GM23338 (cell line): ENCODE measurements at regions not wholly inside any gene's neighbourhood (a gene's known extent, or its start where the extent isn't known, plus 50 kb on each side); places are given as distances from the start of the nearest gene placed in this dataset.

Experiments used
- ATAC-seq: fragments of 200-7000 bp; cut with Tn5 transposase; 3 replicates; pipeline ENCODE4 v1.9.1; 2020
- DNase-seq: peaks from one replicate; pipeline ENCODE4 v3.0.0-alpha.2; 2015; ENCODE audit warnings: low spot score
- H2AFZ ChIP-seq: fragments of 200-600 bp; sonication (generic); 2 replicates; pipeline ENCODE4 v1.8.0; 2016; ENCODE audit warnings: antibody characterized with exemption, mild to moderate bottlenecking, moderate library complexity
- H3F3A ChIP-seq: fragments of 200-600 bp; sonication (generic); replicated peaks from 2 replicates; pipeline ENCODE4 v1.8.0; 2017; ENCODE audit warnings: antibody characterized with exemption, mixed run types, low read depth
- H3K27ac ChIP-seq: fragments of 200-600 bp; sonication (generic); 2 replicates; pipeline ENCODE4 v1.6.1; 2016; ENCODE audit warnings: low read depth
- H3K27me3 ChIP-seq: fragments of 200-600 bp; sonication (generic); 2 replicates; pipeline ENCODE4 v1.8.0; 2016; ENCODE audit warnings: mild to moderate bottlenecking, mixed run types, moderate library complexity; ENCODE audit not compliant: insufficient read depth
- H3K36me3 ChIP-seq: fragments of 200-600 bp; sonication (generic); 2 replicates; pipeline ENCODE4 v1.8.0; 2016; ENCODE audit warnings: mild to moderate bottlenecking; ENCODE audit not compliant: insufficient read depth
- H3K4me1 ChIP-seq: fragments of 200-600 bp; sonication (generic); 2 replicates; pipeline ENCODE4 v1.8.0; 2016; ENCODE audit warnings: mild to moderate bottlenecking, moderate library complexity; ENCODE audit not compliant: insufficient read depth
- H3K4me2 ChIP-seq: fragments of 200-600 bp; sonication (generic); 2 replicates; pipeline ENCODE4 v1.7.1; 2017; ENCODE audit warnings: mixed run types
- H3K4me3 ChIP-seq: fragments of 200-600 bp; sonication (generic); 2 replicates; pipeline ENCODE4 v1.6.1; 2016; ENCODE audit warnings: mixed run types
- H3K79me2 ChIP-seq: fragments of 200-600 bp; sonication (generic); replicated peaks from 2 replicates; pipeline ENCODE4 v1.8.0; 2017; ENCODE audit warnings: mild to moderate bottlenecking; ENCODE audit not compliant: insufficient read depth
- H3K9me2 ChIP-seq: fragments of 200-600 bp; sonication (generic); 2 replicates; pipeline ENCODE4 v1.8.0; 2017; ENCODE audit not compliant: insufficient read depth
- H4K20me1 ChIP-seq: fragments of 200-600 bp; sonication (generic); replicated peaks from 2 replicates; pipeline ENCODE4 v1.8.0; 2017; ENCODE audit warnings: mild to moderate bottlenecking; ENCODE audit not compliant: insufficient read depth
- H3K27ac Mint-ChIP-seq: 2 replicates; pipeline ENCODE4 v1.8.0; 2020; ENCODE audit warnings: inconsistent platforms, mild to moderate bottlenecking, moderate library complexity, mixed read lengths
- H3K27me3 Mint-ChIP-seq: 3 replicates; pipeline ENCODE4 v1.8.0; 2022; ENCODE audit warnings: low read depth, mild to moderate bottlenecking, moderate library complexity, mixed read lengths, inconsistent platforms; ENCODE audit not compliant: insufficient read depth, poor library complexity
- H3K36me3 Mint-ChIP-seq: 3 replicates; pipeline ENCODE4 v1.8.0; 2021; ENCODE audit warnings: low read depth, mild to moderate bottlenecking, inconsistent platforms, moderate library complexity, mixed read lengths
- H3K4me1 Mint-ChIP-seq: 3 replicates; pipeline ENCODE4 v1.8.0; 2020; ENCODE audit warnings: mild to moderate bottlenecking, inconsistent platforms, mixed read lengths
- H3K4me3 Mint-ChIP-seq: 3 replicates; pipeline ENCODE4 v1.8.0; 2021; ENCODE audit warnings: moderate library complexity, mild to moderate bottlenecking, inconsistent platforms, mixed read lengths
- H3K9me3 Mint-ChIP-seq: 3 replicates; pipeline ENCODE4 v1.8.0; 2020; ENCODE audit warnings: moderate library complexity, mild to moderate bottlenecking, inconsistent platforms, mixed read lengths
- CREB1 ChIP-seq: fragments of 250-450 bp; sonication (Bioruptor Pico); IDR thresholded peaks from 2 replicates; pipeline ENCODE4 v1.5.0; 2020; ENCODE audit warnings: low read depth, mild to moderate bottlenecking, moderate library complexity
- CTCF ChIP-seq, 2 experiments: fragments of 200-600 bp in 1 of 2; sonication (generic) in 1 of 2; conservative IDR thresholded peaks; 2 replicates each; pipeline versions ENCODE4 v1.5.1 to v1.6.1; 2016 to 2017; ENCODE audit warnings: antibody characterized with exemption in 2 of 2, low read depth in 2 of 2, mild to moderate bottlenecking in 2 of 2, moderate library complexity in 1 of 2
- ETS1 ChIP-seq: IDR thresholded peaks from 2 replicates; pipeline ENCODE4 v1.6.1; 2016; ENCODE audit warnings: antibody characterized with exemption
- EZH2 ChIP-seq: fragments of 200-600 bp; sonication (generic); IDR thresholded peaks from one replicate; pipeline ENCODE4 v1.8.0; 2017; ENCODE audit warnings: antibody characterized with exemption, mild to moderate bottlenecking, low read depth; ENCODE audit not compliant: unreplicated experiment
- EZH2phosphoT487 ChIP-seq: fragments of 200-600 bp; sonication (generic); IDR thresholded peaks from one replicate; pipeline ENCODE4 v1.8.1; 2018; ENCODE audit warnings: antibody characterized with exemption; ENCODE audit not compliant: unreplicated experiment
- JUNB ChIP-seq: IDR thresholded peaks from one replicate; pipeline ENCODE4 v1.6.1; 2016; ENCODE audit warnings: antibody characterized with exemption; ENCODE audit not compliant: unreplicated experiment
- NANOG ChIP-seq: IDR thresholded peaks from 2 replicates; pipeline ENCODE4 v1.6.1; 2016; ENCODE audit warnings: antibody characterized with exemption, borderline replicate concordance
- POLR2AphosphoS5 ChIP-seq: IDR thresholded peaks from 2 replicates; pipeline ENCODE4 v1.6.1; 2016; ENCODE audit warnings: antibody characterized with exemption, low read depth
- REST ChIP-seq: IDR thresholded peaks from one replicate; pipeline ENCODE4 v1.6.1; 2018; ENCODE audit warnings: antibody characterized with exemption; ENCODE audit not compliant: unreplicated experiment
- STAT1 ChIP-seq: IDR thresholded peaks from one replicate; pipeline ENCODE4 v1.6.1; 2016; ENCODE audit warnings: antibody characterized with exemption; ENCODE audit not compliant: unreplicated experiment
- ZNF114 ChIP-seq: fragments of 250-450 bp; sonication (Bioruptor Pico); IDR thresholded peaks from 2 replicates; pipeline ENCODE4 v1.5.0; 2020; ENCODE audit warnings: mild to moderate bottlenecking, moderate library complexity
- ZNF331 ChIP-seq: fragments of 250-450 bp; sonication (Bioruptor Pico); IDR thresholded peaks from 2 replicates; pipeline ENCODE4 v1.5.0; 2020; ENCODE audit warnings: low read depth, mild to moderate bottlenecking, moderate library complexity

DNA sequence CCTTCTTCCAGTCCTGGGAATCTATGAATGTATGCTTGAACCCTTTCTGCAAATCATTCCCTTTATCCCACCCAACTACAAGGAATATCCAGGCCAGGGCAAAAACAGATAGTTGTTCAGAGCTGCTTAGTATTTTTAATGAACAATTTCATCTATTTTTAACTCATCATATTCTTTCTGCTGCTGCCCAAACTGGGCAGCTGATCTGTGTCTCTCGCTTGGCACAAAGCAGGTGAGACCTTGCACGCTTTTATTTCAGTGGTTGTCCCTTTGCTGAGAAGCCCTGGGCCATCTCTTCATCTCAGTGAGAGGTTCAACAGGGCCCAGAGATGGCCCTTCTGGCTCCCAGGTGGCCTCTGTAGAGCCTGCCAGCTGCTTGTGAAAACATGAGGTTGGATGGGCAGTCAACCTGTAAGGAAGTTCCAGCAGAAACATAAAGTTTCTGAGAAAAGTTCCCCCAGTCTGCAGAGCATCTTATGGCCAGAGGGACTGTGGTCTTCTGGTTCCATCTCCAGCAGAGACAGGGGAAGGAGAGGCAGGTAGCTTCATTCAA is 57.5 kb downstream of the MYCN start (continued):
- no peak for TF ChIP-seq REST
- no peak for TF ChIP-seq JUNB
- TF ChIP-seq CTCF (conservative IDR thresholded peaks at IDR 0.05; ENCODE audit: low read depth in 2 of 2), result no peak
- TF ChIP-seq ZNF114, result no peak
- no peak for TF ChIP-seq STAT1
- no peak for TF ChIP-seq ZNF331
- no peak for TF ChIP-seq POLR2AphosphoS5
- TF ChIP-seq EZH2, result no peak
- no peak for TF ChIP-seq ETS1
- no peak for TF ChIP-seq NANOG
- TF ChIP-seq EZH2phosphoT487, result no peak
- TF ChIP-seq CREB1 (CRISPR knock-in tag), result no peak

DNA sequence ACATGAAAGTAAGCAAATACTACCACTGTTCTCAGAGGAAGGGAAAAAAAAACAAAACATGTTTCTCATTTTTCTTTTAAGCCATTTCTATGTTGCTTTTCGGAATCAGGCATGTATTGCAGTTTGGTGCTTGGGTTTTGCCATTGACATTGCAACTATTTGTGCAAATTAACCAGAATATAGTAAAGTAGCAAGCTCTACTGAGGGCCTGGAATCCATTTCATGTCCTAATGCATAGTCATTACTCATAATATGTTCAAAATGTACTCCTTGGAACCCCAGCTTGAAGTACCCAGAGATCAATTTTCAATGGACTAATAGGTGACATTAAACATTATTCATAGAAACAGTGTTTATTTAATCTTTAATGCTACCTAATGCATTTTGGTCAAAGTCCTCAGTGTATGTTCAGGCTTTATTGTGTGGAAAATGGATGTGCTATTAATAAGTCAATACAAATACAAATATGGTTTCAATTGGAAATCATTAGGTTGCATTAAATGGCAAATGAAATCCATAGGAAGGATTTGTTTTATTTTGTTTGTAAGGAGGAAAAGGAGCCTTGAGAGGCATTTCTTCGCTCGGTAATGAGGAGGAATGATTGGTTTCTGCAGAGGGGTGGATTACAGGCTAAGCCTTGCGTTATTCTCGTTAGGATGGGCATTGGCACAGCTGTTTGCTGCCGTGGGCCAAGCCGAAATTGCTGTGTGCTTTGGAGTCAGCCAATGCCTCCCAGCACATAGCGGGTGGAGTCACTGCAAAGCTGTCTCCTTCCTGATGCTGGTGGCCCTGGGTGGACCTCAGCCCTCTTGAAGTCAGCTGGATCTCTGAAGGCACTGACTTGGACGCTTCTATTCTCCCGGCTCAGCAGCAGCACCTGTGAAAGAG is 56.4 kb downstream of the MYCN start:
- H3K27ac ChIP-seq, result no peak overlapping the region
- H4K20me1 ChIP-seq, result no peaks in the 10 kb centered on the region
- no peak overlapping the region for H3K4me3 ChIP-seq
- no peak overlapping the region for H3K4me3 Mint-ChIP-seq
- no peak overlapping the region for H3K4me2 ChIP-seq
- H3K9me3 Mint-ChIP-seq, result no peaks in the 10 kb centered on the region; the same call in 2 of the 3 replicates
- no peaks in the 10 kb centered on the region for H3K36me3 ChIP-seq
- TF ChIP-seq ZNF114 (no peak), REST (no peak), NANOG (no peak)
- peaks cover 3% of the 10 kb centered on the region for H3K4me1 ChIP-seq
- H3K79me2 ChIP-seq, result no peaks in the 10 kb centered on the region
- no peaks in the 10 kb centered on the region for H3K27me3 ChIP-seq
- H2AFZ ChIP-seq, result peak overlapping the region; percentile 84
- DNase-seq (no peak), ATAC-seq (no peak)
- H3K27ac Mint-ChIP-seq, result no peak overlapping the region
- H3F3A ChIP-seq, result no peaks in the 10 kb centered on the region
- H3K9me2 ChIP-seq, result no peaks in the 10 kb centered on the region
- H3K36me3 Mint-ChIP-seq, result no peaks in the 10 kb centered on the region; the same call in 2 of the 3 replicates
- H3K4me1 Mint-ChIP-seq, result peaks cover 12% of the 10 kb centered on the region
- peaks cover 5% of the 10 kb centered on the region for H3K27me3 Mint-ChIP-seq
